GM20000 (cell line): ENCODE measurements at regions not wholly inside any gene's neighbourhood (a gene's known extent, or its start where the extent isn't known, plus 50 kb on each side); places are given as distances from the start of the nearest gene placed in this dataset.

Experiments used
- DNase-seq: peaks from one replicate; pipeline ENCODE4 v3.0.0; 2012; ENCODE audit warnings: low spot score
- TF ChIP-seq, protein P1 (sequence below): IDR thresholded peaks from 2 replicates; pipeline ENCODE4 v1.5.1; 2012; ENCODE audit warnings: mild to moderate bottlenecking, control low read depth; ENCODE audit errors: extremely low read depth, missing control alignments

GRCh38 chr12:63075376-63076060 is 75.5 kb downstream of the AVPR1A start:
- no peak for DNase-seq
- TF ChIP-seq, protein P1, sequence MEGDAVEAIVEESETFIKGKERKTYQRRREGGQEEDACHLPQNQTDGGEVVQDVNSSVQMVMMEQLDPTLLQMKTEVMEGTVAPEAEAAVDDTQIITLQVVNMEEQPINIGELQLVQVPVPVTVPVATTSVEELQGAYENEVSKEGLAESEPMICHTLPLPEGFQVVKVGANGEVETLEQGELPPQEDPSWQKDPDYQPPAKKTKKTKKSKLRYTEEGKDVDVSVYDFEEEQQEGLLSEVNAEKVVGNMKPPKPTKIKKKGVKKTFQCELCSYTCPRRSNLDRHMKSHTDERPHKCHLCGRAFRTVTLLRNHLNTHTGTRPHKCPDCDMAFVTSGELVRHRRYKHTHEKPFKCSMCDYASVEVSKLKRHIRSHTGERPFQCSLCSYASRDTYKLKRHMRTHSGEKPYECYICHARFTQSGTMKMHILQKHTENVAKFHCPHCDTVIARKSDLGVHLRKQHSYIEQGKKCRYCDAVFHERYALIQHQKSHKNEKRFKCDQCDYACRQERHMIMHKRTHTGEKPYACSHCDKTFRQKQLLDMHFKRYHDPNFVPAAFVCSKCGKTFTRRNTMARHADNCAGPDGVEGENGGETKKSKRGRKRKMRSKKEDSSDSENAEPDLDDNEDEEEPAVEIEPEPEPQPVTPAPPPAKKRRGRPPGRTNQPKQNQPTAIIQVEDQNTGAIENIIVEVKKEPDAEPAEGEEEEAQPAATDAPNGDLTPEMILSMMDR: no peak

DNA sequence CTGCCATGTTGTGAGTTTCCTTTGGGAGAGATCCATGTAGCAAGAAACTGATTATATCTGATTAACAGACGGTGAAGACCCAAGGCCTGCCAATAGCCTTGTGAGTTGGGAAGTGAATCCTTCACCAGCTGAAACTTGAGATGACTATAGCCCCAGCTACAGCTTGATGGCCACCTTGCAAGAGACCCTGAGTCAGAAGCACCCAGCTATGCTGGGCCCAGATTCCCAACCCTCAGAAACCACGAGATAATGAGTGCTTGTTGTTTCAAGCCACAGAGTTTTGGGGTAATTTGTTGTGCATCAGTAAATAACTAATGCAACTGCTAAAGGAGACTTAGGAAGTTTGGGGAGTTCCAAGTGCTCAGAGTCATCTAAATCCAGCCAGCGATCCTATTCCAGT is 80.3 kb downstream of the AVPR1A start:
- DNase-seq: no peak
- TF ChIP-seq, protein P1: no peak

- TF ChIP-seq, protein P1: no peak
- DNase-seq: no peak
Observed at GRCh38 chr12:63069860-63070617, 81.0 kb downstream of the AVPR1A start.

- TF ChIP-seq, protein P1: peak; percentile 30
- peak; percentile 9 for DNase-seq
Observed at GRCh38 chr12:63068857-63069442, 82.1 kb downstream of the AVPR1A start.

DNA sequence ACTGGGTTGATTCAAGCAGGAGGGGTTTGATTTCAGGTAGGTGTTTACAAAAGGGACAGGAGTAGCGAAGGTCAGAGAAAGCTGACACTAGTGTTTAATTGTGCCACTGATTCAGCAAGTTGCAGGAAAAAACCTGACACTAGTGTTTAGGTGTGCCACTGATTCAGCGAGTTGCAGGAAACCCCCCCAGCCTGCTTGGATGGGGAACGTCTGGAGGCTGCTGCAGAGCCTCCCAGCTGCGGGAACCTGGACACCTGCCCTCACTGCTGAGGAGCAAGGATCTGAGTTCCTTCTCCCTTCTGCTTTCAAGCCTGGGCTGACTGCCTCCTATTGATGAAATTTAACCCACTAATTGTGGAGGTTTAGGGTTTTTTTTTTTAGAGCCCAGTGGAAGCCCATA is 84.2 kb downstream of the AVPR1A start:
- no peak for DNase-seq
- TF ChIP-seq, protein P1: no peak

DNA sequence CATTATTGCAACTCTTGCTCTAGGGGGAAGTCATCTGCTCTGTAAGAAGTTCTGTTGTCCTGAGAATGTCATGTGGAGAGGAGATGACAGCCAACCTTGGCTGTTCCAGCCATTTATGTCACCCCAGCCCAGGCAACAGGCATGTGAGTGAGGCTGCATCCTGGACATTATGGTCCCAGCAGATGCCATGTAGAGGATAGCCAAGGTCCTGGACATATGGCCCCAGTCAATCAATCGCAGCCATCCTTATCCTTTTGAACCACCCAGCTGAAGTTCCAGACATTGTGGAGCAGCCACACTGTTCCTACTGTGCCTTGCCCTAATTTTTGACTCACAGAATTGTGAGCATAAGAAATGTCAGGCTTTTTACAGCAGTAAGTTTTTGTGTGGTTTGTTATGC is 84.9 kb downstream of the AVPR1A start:
- TF ChIP-seq, protein P1: no peak
- DNase-seq: no peak

DNA sequence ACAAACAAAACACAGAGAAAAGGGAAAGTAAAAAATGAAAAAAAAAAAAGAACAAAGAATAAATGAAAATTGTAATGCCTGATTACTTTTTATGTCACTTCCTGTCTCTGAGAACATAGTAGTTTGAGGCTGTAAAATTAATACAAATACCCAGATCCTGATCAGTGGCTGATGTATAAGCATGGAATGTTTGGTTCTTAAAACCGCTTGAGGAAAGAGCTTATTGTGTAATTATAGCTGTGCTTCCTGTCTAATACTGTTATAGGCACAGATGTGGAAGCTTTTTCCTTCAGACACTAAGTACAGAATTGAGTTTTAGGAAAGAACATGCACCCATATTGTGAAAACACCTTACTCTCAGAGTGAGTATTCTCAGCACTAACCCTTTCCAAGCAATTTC is 86.9 kb downstream of the AVPR1A start:
- DNase-seq: no peak
- TF ChIP-seq, protein P1: no peak
